Ishikawa (cell line): ENCODE measurements at regions not wholly inside any gene's neighbourhood (a gene's known extent, or its start where the extent isn't known, plus 50 kb on each side); places are given as distances from the start of the nearest gene placed in this dataset.

Source experiments
- CREB1 ChIP-seq: IDR thresholded peaks from 2 replicates; pipeline ENCODE4 v1.6.1; 2012; ENCODE audit warnings: low read depth
- EGR1 ChIP-seq: IDR thresholded peaks from 2 replicates; pipeline ENCODE4 v1.6.1; 2012
- EP300 ChIP-seq: IDR thresholded peaks from 2 replicates; pipeline ENCODE4 v1.6.1; 2012; ENCODE audit warnings: borderline replicate concordance
- NFIC ChIP-seq: IDR thresholded peaks from 2 replicates; pipeline ENCODE4 v1.6.1; 2012
- RAD21 ChIP-seq: IDR thresholded peaks from 2 replicates; pipeline ENCODE4 v1.6.1; 2012; ENCODE audit warnings: low read depth
- TAF1 ChIP-seq: IDR thresholded peaks from 2 replicates; pipeline ENCODE4 v1.6.1; 2012; ENCODE audit warnings: low read depth, mild to moderate bottlenecking
- TCF12 ChIP-seq: IDR thresholded peaks from 2 replicates; pipeline ENCODE4 v1.6.1; 2012; ENCODE audit warnings: low read depth
- YY1 ChIP-seq: IDR thresholded peaks from 2 replicates; pipeline ENCODE4 v1.6.1; 2012; ENCODE audit warnings: low read depth
- TF ChIP-seq, protein P1 (sequence below): IDR thresholded peaks from 2 replicates; pipeline ENCODE4 v1.6.1; 2012; ENCODE audit warnings: low read depth, mild to moderate bottlenecking
- TF ChIP-seq, protein P2 (sequence below): IDR thresholded peaks from 2 replicates; pipeline ENCODE4 v1.6.1; 2012
- TF ChIP-seq, protein P3 (sequence below): IDR thresholded peaks from 2 replicates; pipeline ENCODE4 v1.6.1; 2012

DNA sequence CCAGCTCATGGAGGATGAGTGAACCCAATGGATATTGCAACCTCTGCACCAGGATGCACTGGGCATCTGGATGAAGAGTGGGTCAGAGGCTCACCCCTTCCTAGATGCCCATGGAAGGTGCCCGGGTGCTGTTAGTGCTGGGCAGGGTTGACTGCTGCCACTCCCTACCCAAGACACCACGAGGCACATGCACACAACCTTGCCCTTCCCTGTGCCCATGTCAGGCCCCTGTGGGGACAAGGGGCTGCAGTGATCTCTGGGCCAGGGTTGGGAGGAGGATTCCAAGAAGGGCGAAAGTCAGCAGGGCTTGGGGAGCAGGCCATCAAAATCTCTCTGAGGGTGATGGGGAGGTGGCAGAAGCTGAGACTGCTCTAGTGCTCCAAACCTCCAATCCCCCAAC lies 309.7 kb upstream of the ST6GAL2 start:
- TF ChIP-seq NFIC (no peak), TCF12 (no peak), EP300 (no peak), EGR1 (no peak), CREB1 (no peak), YY1 (no peak), RAD21 (no peak), TAF1 (no peak)
- TF ChIP-seq, protein P1, sequence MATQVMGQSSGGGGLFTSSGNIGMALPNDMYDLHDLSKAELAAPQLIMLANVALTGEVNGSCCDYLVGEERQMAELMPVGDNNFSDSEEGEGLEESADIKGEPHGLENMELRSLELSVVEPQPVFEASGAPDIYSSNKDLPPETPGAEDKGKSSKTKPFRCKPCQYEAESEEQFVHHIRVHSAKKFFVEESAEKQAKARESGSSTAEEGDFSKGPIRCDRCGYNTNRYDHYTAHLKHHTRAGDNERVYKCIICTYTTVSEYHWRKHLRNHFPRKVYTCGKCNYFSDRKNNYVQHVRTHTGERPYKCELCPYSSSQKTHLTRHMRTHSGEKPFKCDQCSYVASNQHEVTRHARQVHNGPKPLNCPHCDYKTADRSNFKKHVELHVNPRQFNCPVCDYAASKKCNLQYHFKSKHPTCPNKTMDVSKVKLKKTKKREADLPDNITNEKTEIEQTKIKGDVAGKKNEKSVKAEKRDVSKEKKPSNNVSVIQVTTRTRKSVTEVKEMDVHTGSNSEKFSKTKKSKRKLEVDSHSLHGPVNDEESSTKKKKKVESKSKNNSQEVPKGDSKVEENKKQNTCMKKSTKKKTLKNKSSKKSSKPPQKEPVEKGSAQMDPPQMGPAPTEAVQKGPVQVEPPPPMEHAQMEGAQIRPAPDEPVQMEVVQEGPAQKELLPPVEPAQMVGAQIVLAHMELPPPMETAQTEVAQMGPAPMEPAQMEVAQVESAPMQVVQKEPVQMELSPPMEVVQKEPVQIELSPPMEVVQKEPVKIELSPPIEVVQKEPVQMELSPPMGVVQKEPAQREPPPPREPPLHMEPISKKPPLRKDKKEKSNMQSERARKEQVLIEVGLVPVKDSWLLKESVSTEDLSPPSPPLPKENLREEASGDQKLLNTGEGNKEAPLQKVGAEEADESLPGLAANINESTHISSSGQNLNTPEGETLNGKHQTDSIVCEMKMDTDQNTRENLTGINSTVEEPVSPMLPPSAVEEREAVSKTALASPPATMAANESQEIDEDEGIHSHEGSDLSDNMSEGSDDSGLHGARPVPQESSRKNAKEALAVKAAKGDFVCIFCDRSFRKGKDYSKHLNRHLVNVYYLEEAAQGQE = no peak
- TF ChIP-seq, protein P2, sequence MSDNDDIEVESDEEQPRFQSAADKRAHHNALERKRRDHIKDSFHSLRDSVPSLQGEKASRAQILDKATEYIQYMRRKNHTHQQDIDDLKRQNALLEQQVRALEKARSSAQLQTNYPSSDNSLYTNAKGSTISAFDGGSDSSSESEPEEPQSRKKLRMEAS = no peak
- TF ChIP-seq, protein P3, sequence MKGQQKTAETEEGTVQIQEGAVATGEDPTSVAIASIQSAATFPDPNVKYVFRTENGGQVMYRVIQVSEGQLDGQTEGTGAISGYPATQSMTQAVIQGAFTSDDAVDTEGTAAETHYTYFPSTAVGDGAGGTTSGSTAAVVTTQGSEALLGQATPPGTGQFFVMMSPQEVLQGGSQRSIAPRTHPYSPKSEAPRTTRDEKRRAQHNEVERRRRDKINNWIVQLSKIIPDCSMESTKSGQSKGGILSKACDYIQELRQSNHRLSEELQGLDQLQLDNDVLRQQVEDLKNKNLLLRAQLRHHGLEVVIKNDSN = no peak
